ENCODE measurements at regions not wholly inside any gene's neighbourhood (a gene's known extent, or its start where the extent isn't known, plus 50 kb on each side); places are given as distances from the start of the nearest gene placed in this dataset.
A peak's percentile ranks its signal among the peaks of the same experiment; 100 is the strongest.

GRCh38 chr2:175312137-175312536, 130.6 kb upstream of the ATP5MC3 start:
- no peaks in the 10 kb centered on the region for H3K79me2 ChIP-seq (ENCODE audit: insufficient read depth, low read length)
- no peaks in the 10 kb centered on the region for H4K20me1 ChIP-seq (ENCODE audit: insufficient read depth, low read length)
- no peaks in the 10 kb centered on the region for H3K4me1 ChIP-seq (ENCODE audit: insufficient read depth, low read length)
- no peaks in the 10 kb centered on the region for H3K36me3 ChIP-seq (ENCODE audit: insufficient read depth, low read length)
- no peaks in the 10 kb centered on the region for H3K9me3 ChIP-seq (ENCODE audit: insufficient read depth, low read depth, low read length)
- H3K9me3 Mint-ChIP-seq (ENCODE audit: unreplicated experiment): peaks cover 2% of the 10 kb centered on the region
- H3K4me1 Mint-ChIP-seq (ENCODE audit: low read depth, unreplicated experiment): peaks cover 4% of the 10 kb centered on the region
- no peak overlapping the region for H3K4me3 Mint-ChIP-seq (ENCODE audit: unreplicated experiment)
- no peak overlapping the region for H3K4me2 ChIP-seq (ENCODE audit: low read length)
- H3K27me3 ChIP-seq (ENCODE audit: insufficient read depth, low read length): peaks cover 2% of the 10 kb centered on the region
- TF ChIP-seq CTCF (IDR thresholded peaks at IDR 0.05; ENCODE audit: insufficient read depth, low read depth, low read length): no peak
- TF ChIP-seq EZH2 (IDR thresholded peaks at IDR 0.05; ENCODE audit: insufficient read depth, low read length): no peak
- no peak overlapping the region for H3K9ac ChIP-seq (ENCODE audit: low read length)
- peaks cover 8% of the 10 kb centered on the region for H3K27me3 Mint-ChIP-seq (ENCODE audit: low read depth, unreplicated experiment)
- no peaks in the 10 kb centered on the region for H3K36me3 Mint-ChIP-seq (ENCODE audit: low read depth, unreplicated experiment)
- H3K27ac ChIP-seq (ENCODE audit: low read depth, low read length): no peak overlapping the region
- no peak overlapping the region for H2AFZ ChIP-seq (ENCODE audit: low read depth, low read length)
- DNase-seq (ENCODE audit: low read depth): no peak
- no peak overlapping the region for H3K4me3 ChIP-seq (ENCODE audit: insufficient read depth, low read depth, low read length)
- no peak overlapping the region for H3K27ac Mint-ChIP-seq (ENCODE audit: unreplicated experiment)
- no peak for FAIRE-seq

GRCh38 chr2:175310813-175311504, 129.4 kb upstream of the ATP5MC3 start:
- Mint-ChIP-seq H3K4me3 (ENCODE audit: unreplicated experiment) (no peak overlapping the region), H3K27ac (ENCODE audit: unreplicated experiment) (no peak overlapping the region), H3K36me3 (ENCODE audit: low read depth, unreplicated experiment) (no peaks in the 10 kb centered on the region), H3K9me3 (ENCODE audit: unreplicated experiment) (peaks cover under 1% of the 10 kb centered on the region), H3K27me3 (ENCODE audit: low read depth, unreplicated experiment) (peaks cover 8% of the 10 kb centered on the region), H3K4me1 (ENCODE audit: low read depth, unreplicated experiment) (peaks cover 4% of the 10 kb centered on the region)
- no peaks in the 10 kb centered on the region for H4K20me1 ChIP-seq (ENCODE audit: insufficient read depth, low read length)
- H3K4me1 ChIP-seq (ENCODE audit: insufficient read depth, low read length): no peaks in the 10 kb centered on the region
- no peak for FAIRE-seq
- TF ChIP-seq EZH2 (IDR thresholded peaks at IDR 0.05; ENCODE audit: insufficient read depth, low read length) (no peak), CTCF (IDR thresholded peaks at IDR 0.05; ENCODE audit: insufficient read depth, low read depth, low read length) (no peak)
- peaks cover 2% of the 10 kb centered on the region for H3K27me3 ChIP-seq (ENCODE audit: insufficient read depth, low read length)
- H3K4me2 ChIP-seq (ENCODE audit: low read length): no peak overlapping the region
- H3K9me3 ChIP-seq (ENCODE audit: insufficient read depth, low read depth, low read length): no peaks in the 10 kb centered on the region
- H3K9ac ChIP-seq (ENCODE audit: low read length): no peak overlapping the region
- H2AFZ ChIP-seq (ENCODE audit: low read depth, low read length): no peak overlapping the region
- no peak for DNase-seq (ENCODE audit: low read depth)
- H3K79me2 ChIP-seq (ENCODE audit: insufficient read depth, low read length): no peaks in the 10 kb centered on the region
- H3K27ac ChIP-seq (ENCODE audit: low read depth, low read length): no peak overlapping the region
- H3K4me3 ChIP-seq (ENCODE audit: insufficient read depth, low read depth, low read length): no peak overlapping the region
- no peaks in the 10 kb centered on the region for H3K36me3 ChIP-seq (ENCODE audit: insufficient read depth, low read length)

GRCh38 chr2:175309799-175310198, 128.3 kb upstream of the ATP5MC3 start:
- Histone ChIP-seq H3K4me1 (ENCODE audit: insufficient read depth, low read length) (no peaks in the 10 kb centered on the region), H3K9ac (ENCODE audit: low read length) (no peak overlapping the region), H3K79me2 (ENCODE audit: insufficient read depth, low read length) (no peaks in the 10 kb centered on the region), H3K36me3 (ENCODE audit: insufficient read depth, low read length) (no peaks in the 10 kb centered on the region), H3K4me2 (ENCODE audit: low read length) (no peak overlapping the region), H3K27me3 (ENCODE audit: insufficient read depth, low read length) (peaks cover 4% of the 10 kb centered on the region), H4K20me1 (ENCODE audit: insufficient read depth, low read length) (no peaks in the 10 kb centered on the region), H2AFZ (ENCODE audit: low read depth, low read length) (no peak overlapping the region), H3K9me3 (ENCODE audit: insufficient read depth, low read depth, low read length) (no peaks in the 10 kb centered on the region), H3K27ac (ENCODE audit: low read depth, low read length) (no peak overlapping the region), H3K4me3 (ENCODE audit: insufficient read depth, low read depth, low read length) (no peak overlapping the region)
- TF ChIP-seq EZH2 (IDR thresholded peaks at IDR 0.05; ENCODE audit: insufficient read depth, low read length) (no peak), CTCF (IDR thresholded peaks at IDR 0.05; ENCODE audit: insufficient read depth, low read depth, low read length) (peak; percentile 23)
- Mint-ChIP-seq H3K9me3 (ENCODE audit: unreplicated experiment) (no peaks in the 10 kb centered on the region), H3K4me1 (ENCODE audit: low read depth, unreplicated experiment) (peaks cover 4% of the 10 kb centered on the region), H3K36me3 (ENCODE audit: low read depth, unreplicated experiment) (no peaks in the 10 kb centered on the region), H3K4me3 (ENCODE audit: unreplicated experiment) (no peak overlapping the region), H3K27me3 (ENCODE audit: low read depth, unreplicated experiment) (peaks cover 9% of the 10 kb centered on the region), H3K27ac (ENCODE audit: unreplicated experiment) (no peak overlapping the region)
- FAIRE-seq: no peak
- DNase-seq (ENCODE audit: low read depth): peak; percentile 4
